ENCODE measurements at regions not wholly inside any gene's neighbourhood (a gene's known extent, or its start where the extent isn't known, plus 50 kb on each side); places are given as distances from the start of the nearest gene placed in this dataset.

GRCh38 chr14:101252443-101253214 is 308.7 kb upstream of the DIO3 start:
- no peak for ATAC-seq (ENCODE audit: insufficient read depth, low read depth)
- H3K4me1 ChIP-seq (ENCODE audit: insufficient read depth, low read length) = no peaks in the 10 kb centered on the region
- H3K36me3 ChIP-seq (ENCODE audit: insufficient read depth, low read length) = no peaks in the 10 kb centered on the region
- no peak overlapping the region for H3K4me3 ChIP-seq (ENCODE audit: low read depth in 1 of 2, low read length in 2 of 2)
- no peak for DNase-seq
- peaks cover 38% of the 10 kb centered on the region for H3K27me3 ChIP-seq (ENCODE audit: insufficient read depth, low read length, poor library complexity)
- no peak overlapping the region for H3K9ac ChIP-seq (ENCODE audit: low read depth, low read length)
- H3K79me2 ChIP-seq (ENCODE audit: insufficient read depth, low read length) = no peaks in the 10 kb centered on the region
- no peak overlapping the region for H2AFZ ChIP-seq (ENCODE audit: low read depth, low read length)
- TF ChIP-seq CTCF (IDR thresholded peaks at IDR 0.05; ENCODE audit: borderline replicate concordance, extremely low read depth, low read length, poor library complexity, severe bottlenecking) = no peak
- H3K9me3 ChIP-seq (ENCODE audit: insufficient read depth, low read length, severe bottlenecking) = no peaks in the 10 kb centered on the region
- no peak overlapping the region for H3K4me2 ChIP-seq (ENCODE audit: insufficient read depth, low read length)
- H4K20me1 ChIP-seq (ENCODE audit: insufficient read depth, low read length) = peaks cover 12% of the 10 kb centered on the region; the same call in 1 of the 2 replicates
- H3K27ac ChIP-seq (ENCODE audit: low read length) = no peak overlapping the region

- ATAC-seq (ENCODE audit: insufficient read depth, low read depth) (no peak), DNase-seq (no peak)
- H3K27me3 ChIP-seq (ENCODE audit: insufficient read depth, low read length, poor library complexity) = peaks cover 39% of the 10 kb centered on the region
- H3K9ac ChIP-seq (ENCODE audit: low read depth, low read length) = no peak overlapping the region
- no peak overlapping the region for H3K4me3 ChIP-seq (ENCODE audit: low read depth in 1 of 2, low read length in 2 of 2)
- H4K20me1 ChIP-seq (ENCODE audit: insufficient read depth, low read length) = peaks cover 9% of the 10 kb centered on the region; the same call in 1 of the 2 replicates
- no peak overlapping the region for H3K27ac ChIP-seq (ENCODE audit: low read length)
- no peaks in the 10 kb centered on the region for H3K9me3 ChIP-seq (ENCODE audit: insufficient read depth, low read length, severe bottlenecking)
- TF ChIP-seq EZH2 (IDR thresholded peaks at IDR 0.05; ENCODE audit: borderline replicate concordance, low read depth, low read length, severe bottlenecking) (no peak), CTCF (IDR thresholded peaks at IDR 0.05; ENCODE audit: borderline replicate concordance, extremely low read depth, low read length, poor library complexity, severe bottlenecking) (no peak)
- H3K79me2 ChIP-seq (ENCODE audit: insufficient read depth, low read length) = no peaks in the 10 kb centered on the region
- no peaks in the 10 kb centered on the region for H3K36me3 ChIP-seq (ENCODE audit: insufficient read depth, low read length)
- H3K4me1 ChIP-seq (ENCODE audit: insufficient read depth, low read length) = no peaks in the 10 kb centered on the region
- H3K4me2 ChIP-seq (ENCODE audit: insufficient read depth, low read length) = no peak overlapping the region
- no peak overlapping the region for H2AFZ ChIP-seq (ENCODE audit: low read depth, low read length)
Observed at GRCh38 chr14:101253948-101254347, 307.3 kb upstream of the DIO3 start.

GRCh38 chr14:101254805-101255764 is 306.2 kb upstream of the DIO3 start:
- H3K9me3 ChIP-seq (ENCODE audit: insufficient read depth, low read length, severe bottlenecking) = no peaks in the 10 kb centered on the region
- TF ChIP-seq CTCF (IDR thresholded peaks at IDR 0.05; ENCODE audit: borderline replicate concordance, extremely low read depth, low read length, poor library complexity, severe bottlenecking) (no peak), EZH2 (IDR thresholded peaks at IDR 0.05; ENCODE audit: borderline replicate concordance, low read depth, low read length, severe bottlenecking) (no peak)
- no peaks in the 10 kb centered on the region for H3K36me3 ChIP-seq (ENCODE audit: insufficient read depth, low read length)
- H3K9ac ChIP-seq (ENCODE audit: low read depth, low read length) = no peak overlapping the region
- H3K4me2 ChIP-seq (ENCODE audit: insufficient read depth, low read length) = no peak overlapping the region
- no peak for DNase-seq
- H3K4me1 ChIP-seq (ENCODE audit: insufficient read depth, low read length) = no peaks in the 10 kb centered on the region
- no peak overlapping the region for H3K27ac ChIP-seq (ENCODE audit: low read length)
- no peak for ATAC-seq (ENCODE audit: insufficient read depth, low read depth)
- no peak overlapping the region for H2AFZ ChIP-seq (ENCODE audit: low read depth, low read length)
- peaks cover 4% of the 10 kb centered on the region; the same call in 1 of the 2 replicates for H4K20me1 ChIP-seq (ENCODE audit: insufficient read depth, low read length)
- H3K4me3 ChIP-seq (ENCODE audit: low read depth in 1 of 2, low read length in 2 of 2) = no peak overlapping the region
- no peaks in the 10 kb centered on the region for H3K79me2 ChIP-seq (ENCODE audit: insufficient read depth, low read length)
- H3K27me3 ChIP-seq (ENCODE audit: insufficient read depth, low read length, poor library complexity) = peaks cover 43% of the 10 kb centered on the region
